Fibroblast of lung (primary cell): ENCODE measurements at regions not wholly inside any gene's neighbourhood (a gene's known extent, or its start where the extent isn't known, plus 50 kb on each side); places are given as distances from the start of the nearest gene placed in this dataset.
A peak's percentile ranks its signal among the peaks of the same experiment; 100 is the strongest.

Source experiments
- DNase-seq, 2 donors: peaks; one replicate each; pipeline versions ENCODE4 v3.0.0 to v3.0.0-alpha.2; 2010; ENCODE audit warnings: low read depth in 2 of 2
- H2AFZ ChIP-seq: 2 replicates; pipeline ENCODE4 v1.5.1; 2012; ENCODE audit warnings: low read length, control low read depth, inconsistent platforms
- H3K27ac ChIP-seq: 2 replicates; pipeline ENCODE4 v1.5.1; 2011; ENCODE audit warnings: low read length, control low read depth; ENCODE audit not compliant: insufficient read depth
- H3K27me3 ChIP-seq: 2 replicates; pipeline ENCODE4 v1.5.1; 2011; ENCODE audit warnings: mild to moderate bottlenecking, low read length; ENCODE audit not compliant: control insufficient read depth, insufficient read depth
- H3K36me3 ChIP-seq: 2 replicates; pipeline ENCODE4 v1.5.1; 2011; ENCODE audit warnings: low read length; ENCODE audit not compliant: control insufficient read depth, insufficient read depth
- H3K4me1 ChIP-seq: 2 replicates; pipeline ENCODE4 v1.5.1; 2011; ENCODE audit warnings: low read length; ENCODE audit not compliant: control insufficient read depth, insufficient read depth; ENCODE audit errors: extremely low read depth
- H3K4me2 ChIP-seq: 2 replicates; pipeline ENCODE4 v1.5.1; 2011; ENCODE audit warnings: low read length, control low read depth; ENCODE audit not compliant: insufficient read depth; ENCODE audit errors: extremely low read depth
- H3K4me3 ChIP-seq, 4 experiments: fragments of 200-600 bp in 1 of 4; sonication (generic) in 1 of 4; replicated peaks in 1 of 4; 2 replicates each; pipeline ENCODE4 v1.5.1; 2011 to 2016; ENCODE audit warnings: low read length in 4 of 4, low read depth in 3 of 4, mild to moderate bottlenecking in 3 of 4, control low read depth in 2 of 4, inconsistent platforms in 1 of 4, mixed read lengths in 1 of 4; ENCODE audit not compliant: insufficient read depth in 1 of 4; ENCODE audit errors: control extremely low read depth in 1 of 4
- H3K79me2 ChIP-seq: 2 replicates; pipeline ENCODE4 v1.5.1; 2012; ENCODE audit warnings: mild to moderate bottlenecking, low read length, inconsistent platforms; ENCODE audit not compliant: control insufficient read depth, insufficient read depth
- H3K9ac ChIP-seq: 2 replicates; pipeline ENCODE4 v1.5.1; 2011; ENCODE audit warnings: mild to moderate bottlenecking, low read length, control low read depth; ENCODE audit not compliant: insufficient read depth
- H3K9me3 ChIP-seq: 2 replicates; pipeline ENCODE4 v1.5.1; 2012; ENCODE audit warnings: low read depth, low read length; ENCODE audit not compliant: control insufficient read depth, insufficient read depth
- H4K20me1 ChIP-seq: 2 replicates; pipeline ENCODE4 v1.5.1; 2011; ENCODE audit warnings: low read length; ENCODE audit not compliant: control insufficient read depth, insufficient read depth; ENCODE audit errors: extremely low read depth
- EZH2 ChIP-seq: IDR thresholded peaks from 2 replicates; pipeline ENCODE4 v1.5.1; 2012; ENCODE audit warnings: low read length, control low read depth, mild to moderate bottlenecking; ENCODE audit errors: missing control alignments
- TF ChIP-seq, protein P1 (sequence below), 2 donors: IDR thresholded peaks in 1 of 2; conservative IDR thresholded peaks in 1 of 2; 1 replicate in 1 of 2; 2 replicates in 1 of 2; pipeline ENCODE4 v1.5.1; 2011 to 2012; ENCODE audit warnings: low read length in 2 of 2, control low read depth in 1 of 2, inconsistent platforms in 1 of 2, low read depth in 1 of 2, mild to moderate bottlenecking in 1 of 2

DNA sequence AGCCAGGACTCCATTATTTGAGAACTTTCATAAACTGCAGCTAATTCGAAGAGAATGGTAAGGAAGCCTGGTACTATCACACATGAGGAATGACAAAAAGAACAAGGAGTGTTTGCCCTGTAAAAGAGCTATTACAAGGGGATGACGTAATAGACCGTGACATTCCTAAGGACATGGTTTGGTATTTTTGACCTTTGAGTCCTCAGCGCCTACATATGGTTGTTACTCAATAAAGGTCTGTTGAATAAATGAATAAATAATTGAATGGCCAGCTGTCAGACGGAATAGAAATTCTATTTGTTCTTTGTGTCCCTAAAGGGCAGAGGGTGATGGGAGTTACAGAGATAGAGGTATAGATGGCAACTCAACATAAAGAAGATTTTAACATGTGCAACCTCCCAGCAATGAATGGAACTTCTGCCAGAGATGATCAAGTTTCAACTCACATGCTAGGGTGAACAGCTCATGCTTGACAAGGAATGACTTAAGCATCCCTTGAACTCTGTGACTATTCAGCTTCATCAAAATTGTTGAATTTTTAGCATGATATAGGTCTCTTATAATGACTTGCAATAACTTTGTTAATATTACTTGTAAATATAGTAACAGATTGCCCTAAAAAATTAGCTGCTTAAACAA, 115.4 kb downstream of the TENT5A start:
- H3K79me2 ChIP-seq: no peaks in the 10 kb centered on the region
- no peaks in the 10 kb centered on the region for H3K27me3 ChIP-seq
- H3K4me1 ChIP-seq: no peaks in the 10 kb centered on the region
- no peaks in the 10 kb centered on the region for H3K9me3 ChIP-seq
- no peak overlapping the region for H2AFZ ChIP-seq
- no peak overlapping the region for H3K4me3 ChIP-seq
- H3K27ac ChIP-seq: no peak overlapping the region
- TF ChIP-seq EZH2: no peak
- TF ChIP-seq, protein P1, sequence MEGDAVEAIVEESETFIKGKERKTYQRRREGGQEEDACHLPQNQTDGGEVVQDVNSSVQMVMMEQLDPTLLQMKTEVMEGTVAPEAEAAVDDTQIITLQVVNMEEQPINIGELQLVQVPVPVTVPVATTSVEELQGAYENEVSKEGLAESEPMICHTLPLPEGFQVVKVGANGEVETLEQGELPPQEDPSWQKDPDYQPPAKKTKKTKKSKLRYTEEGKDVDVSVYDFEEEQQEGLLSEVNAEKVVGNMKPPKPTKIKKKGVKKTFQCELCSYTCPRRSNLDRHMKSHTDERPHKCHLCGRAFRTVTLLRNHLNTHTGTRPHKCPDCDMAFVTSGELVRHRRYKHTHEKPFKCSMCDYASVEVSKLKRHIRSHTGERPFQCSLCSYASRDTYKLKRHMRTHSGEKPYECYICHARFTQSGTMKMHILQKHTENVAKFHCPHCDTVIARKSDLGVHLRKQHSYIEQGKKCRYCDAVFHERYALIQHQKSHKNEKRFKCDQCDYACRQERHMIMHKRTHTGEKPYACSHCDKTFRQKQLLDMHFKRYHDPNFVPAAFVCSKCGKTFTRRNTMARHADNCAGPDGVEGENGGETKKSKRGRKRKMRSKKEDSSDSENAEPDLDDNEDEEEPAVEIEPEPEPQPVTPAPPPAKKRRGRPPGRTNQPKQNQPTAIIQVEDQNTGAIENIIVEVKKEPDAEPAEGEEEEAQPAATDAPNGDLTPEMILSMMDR (conservative IDR thresholded peaks at IDR 0.05 in 1 of 2, IDR thresholded peaks at IDR 0.05 in 1 of 2; ENCODE audit: low read depth in 1 of 2, low read length in 2 of 2): no peak
- no peak overlapping the region for H3K9ac ChIP-seq
- H4K20me1 ChIP-seq: no peaks in the 10 kb centered on the region
- no peak overlapping the region for H3K4me2 ChIP-seq
- peak in 1 of 2 donors; percentile 12 for DNase-seq
- H3K36me3 ChIP-seq: no peaks in the 10 kb centered on the region

DNA sequence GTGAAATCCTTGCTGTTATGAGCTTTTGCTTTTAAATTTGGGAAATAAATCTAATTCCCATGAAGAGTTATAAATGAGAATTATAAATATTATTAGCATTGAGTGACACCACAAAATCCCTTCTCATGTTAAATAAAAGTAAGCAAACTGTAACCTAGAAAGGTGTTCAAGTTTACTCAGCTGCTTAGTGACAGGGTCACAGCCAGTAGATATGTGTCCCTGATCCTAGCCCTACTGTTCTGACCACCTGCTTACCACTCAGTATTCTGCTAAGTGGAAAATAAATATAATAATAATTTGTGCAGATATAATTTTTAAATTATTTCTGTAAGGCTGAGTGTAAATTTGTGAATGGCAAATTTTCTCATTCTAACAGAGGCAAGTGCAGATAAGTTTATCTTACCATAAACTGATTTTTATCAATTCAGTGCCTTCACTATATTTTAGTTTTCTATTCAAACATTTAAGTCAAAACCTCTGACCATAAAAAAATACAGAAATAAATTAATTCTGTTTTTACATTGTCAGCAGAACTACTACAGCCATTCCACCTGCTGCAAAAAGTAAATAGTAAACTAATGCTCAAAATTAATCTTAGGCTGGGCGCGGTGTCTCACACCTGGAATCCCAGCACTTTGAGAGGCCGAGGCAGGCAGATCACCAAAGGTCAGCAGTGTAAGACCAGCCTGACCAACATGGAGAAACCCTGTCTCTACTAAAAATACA, 118.2 kb downstream of the TENT5A start:
- Histone ChIP-seq H3K27me3 (no peaks in the 10 kb centered on the region), H3K4me3 (no peak overlapping the region), H3K79me2 (no peaks in the 10 kb centered on the region), H4K20me1 (no peaks in the 10 kb centered on the region), H3K36me3 (no peaks in the 10 kb centered on the region), H3K4me2 (no peak overlapping the region), H3K27ac (no peak overlapping the region), H3K9me3 (no peaks in the 10 kb centered on the region), H3K4me1 (no peaks in the 10 kb centered on the region), H2AFZ (no peak overlapping the region), H3K9ac (no peak overlapping the region)
- TF ChIP-seq EZH2: no peak
- TF ChIP-seq, protein P1 (conservative IDR thresholded peaks at IDR 0.05 in 1 of 2, IDR thresholded peaks at IDR 0.05 in 1 of 2; ENCODE audit: low read depth in 1 of 2, low read length in 2 of 2): no peak
- DNase-seq: no peak

DNA sequence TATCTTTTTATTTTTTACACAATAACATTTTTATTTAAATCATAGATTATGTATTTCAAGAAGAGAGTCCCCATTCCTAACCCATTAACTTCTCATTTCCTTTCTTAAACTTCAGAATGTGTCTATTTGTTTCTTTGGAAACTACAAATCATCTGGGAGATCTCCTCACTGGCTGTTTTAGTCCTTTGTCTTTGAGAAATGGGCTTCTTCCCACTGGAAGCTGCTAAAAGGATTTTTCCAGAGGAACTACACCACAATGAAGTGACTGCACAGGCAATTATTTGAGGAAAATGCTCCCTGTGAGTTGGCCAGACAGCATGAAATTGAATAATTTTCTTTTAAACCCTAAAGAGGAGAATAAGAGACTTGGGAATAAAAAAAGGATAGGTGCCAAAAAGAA, 119.1 kb downstream of the TENT5A start:
- Histone ChIP-seq H3K4me1 (no peaks in the 10 kb centered on the region), H3K4me2 (no peak overlapping the region), H3K36me3 (no peaks in the 10 kb centered on the region), H2AFZ (no peak overlapping the region), H3K4me3 (no peak overlapping the region), H3K79me2 (no peaks in the 10 kb centered on the region), H3K27ac (no peak overlapping the region), H3K9ac (no peak overlapping the region), H4K20me1 (no peaks in the 10 kb centered on the region), H3K27me3 (no peaks in the 10 kb centered on the region), H3K9me3 (no peaks in the 10 kb centered on the region)
- no peak for TF ChIP-seq EZH2
- TF ChIP-seq, protein P1 (conservative IDR thresholded peaks at IDR 0.05 in 1 of 2, IDR thresholded peaks at IDR 0.05 in 1 of 2; ENCODE audit: low read depth in 1 of 2, low read length in 2 of 2): no peak
- DNase-seq: no peak
